8988T (cell line): ENCODE measurements at regions not wholly inside any gene's neighbourhood (a gene's known extent, or its start where the extent isn't known, plus 50 kb on each side); places are given as distances from the start of the nearest gene placed in this dataset.

Experiments
- DNase-seq: peaks from one replicate; pipeline ENCODE4 v3.0.0; 2011

GRCh38 chr2:157160111-157160510 lies 97.4 kb upstream of the GALNT5 start:
- no peak for DNase-seq

GRCh38 chr2:157164370-157164769 lies 93.1 kb upstream of the GALNT5 start:
- DNase-seq, result no peak

GRCh38 chr2:157164891-157165290 lies 92.6 kb upstream of the GALNT5 start:
- DNase-seq, result no peak

GRCh38 chr2:157168501-157168900 lies 89.0 kb upstream of the GALNT5 start:
- no peak for DNase-seq

DNA sequence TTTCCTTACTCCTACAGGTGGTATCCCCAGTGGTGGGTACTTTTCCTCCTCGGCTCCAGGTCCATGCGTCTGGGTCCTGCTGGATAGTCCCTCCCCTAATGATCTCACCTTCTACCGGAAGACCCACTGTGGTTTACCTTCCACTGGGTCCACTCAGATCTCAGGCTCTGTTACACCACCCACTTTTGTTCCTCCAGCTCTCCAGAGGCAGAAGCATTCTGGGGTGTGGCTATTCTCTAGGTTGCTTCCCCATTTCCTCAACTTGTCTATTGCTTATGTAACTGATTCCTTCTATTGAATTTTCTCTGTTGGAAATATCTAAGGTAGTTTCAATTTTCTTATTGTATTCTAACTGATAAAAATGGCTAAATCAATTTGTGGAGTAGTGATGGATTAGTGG lies 87.6 kb upstream of the GALNT5 start:
- no peak for DNase-seq

GRCh38 chr2:157170299-157170698 lies 87.2 kb upstream of the GALNT5 start:
- no peak for DNase-seq

GRCh38 chr2:157172239-157172638 lies 85.3 kb upstream of the GALNT5 start:
- DNase-seq, result no peak

- DNase-seq, result no peak
Measured at GRCh38 chr2:157172866-157173578, 84.5 kb upstream of the GALNT5 start.

DNA sequence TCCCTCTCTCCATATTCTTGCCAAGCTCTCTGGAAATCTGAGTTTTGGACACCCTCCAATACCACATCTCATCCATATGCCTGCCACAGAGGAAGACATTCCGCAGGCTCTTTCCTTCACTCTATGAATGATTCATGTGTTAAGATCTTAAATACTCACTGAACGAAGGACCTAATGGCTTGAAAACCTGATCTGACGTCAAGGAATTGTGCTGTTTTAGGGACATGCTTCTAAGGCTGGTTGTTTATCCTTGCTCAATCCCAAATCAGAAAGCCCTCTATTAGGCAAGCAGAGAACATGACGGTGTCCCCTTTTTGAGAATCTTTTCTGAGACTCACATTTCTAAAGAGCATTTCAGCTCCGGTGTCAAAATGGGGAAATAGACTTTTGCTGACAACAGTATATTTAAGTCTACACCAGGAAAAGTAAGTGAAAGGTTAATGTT lies 83.7 kb upstream of the GALNT5 start:
- DNase-seq, result no peak

- DNase-seq, result no peak
Measured at GRCh38 chr2:157174321-157174720, 83.2 kb upstream of the GALNT5 start.

DNA sequence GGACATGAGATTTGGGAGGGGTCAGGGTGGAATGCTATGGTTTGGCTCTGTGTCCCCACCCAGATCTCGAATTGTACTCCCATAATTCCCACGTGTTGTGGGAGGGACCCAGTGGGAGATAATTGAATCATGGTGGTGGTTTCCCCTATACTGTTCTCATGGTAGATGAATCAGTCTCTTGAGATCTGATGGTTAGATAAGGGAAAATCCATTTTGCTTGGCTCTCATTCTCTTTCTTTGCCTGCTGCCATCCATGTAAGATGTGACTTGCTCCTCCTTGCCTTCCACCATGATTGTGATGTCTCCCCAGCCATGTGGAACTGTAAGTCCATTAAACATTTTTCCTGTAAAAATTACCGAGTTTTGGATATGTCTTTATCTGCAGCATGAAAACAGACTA lies 80.9 kb upstream of the GALNT5 start:
- DNase-seq, result no peak

DNA sequence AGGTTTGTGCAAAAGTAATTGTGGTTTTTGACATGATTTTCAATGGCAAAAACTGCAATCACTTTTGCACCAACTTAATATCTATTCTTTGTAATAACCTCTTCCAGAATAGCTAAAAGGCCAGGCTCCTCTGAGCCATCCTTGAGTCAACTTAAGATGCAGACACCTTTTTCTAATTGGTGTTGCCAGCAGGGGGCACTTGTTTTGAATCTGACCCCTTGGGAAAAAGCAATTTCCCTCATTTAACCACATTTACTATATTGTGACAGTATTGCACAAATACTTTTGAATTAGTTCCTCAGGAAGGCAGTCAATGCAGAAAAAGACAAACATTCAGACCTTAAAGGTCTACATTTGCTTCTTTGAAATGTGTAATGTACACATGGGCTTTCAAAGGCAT lies 78.6 kb upstream of the GALNT5 start:
- DNase-seq, result no peak

GRCh38 chr2:157179324-157180105 lies 78.0 kb upstream of the GALNT5 start:
- DNase-seq, result no peak

DNA sequence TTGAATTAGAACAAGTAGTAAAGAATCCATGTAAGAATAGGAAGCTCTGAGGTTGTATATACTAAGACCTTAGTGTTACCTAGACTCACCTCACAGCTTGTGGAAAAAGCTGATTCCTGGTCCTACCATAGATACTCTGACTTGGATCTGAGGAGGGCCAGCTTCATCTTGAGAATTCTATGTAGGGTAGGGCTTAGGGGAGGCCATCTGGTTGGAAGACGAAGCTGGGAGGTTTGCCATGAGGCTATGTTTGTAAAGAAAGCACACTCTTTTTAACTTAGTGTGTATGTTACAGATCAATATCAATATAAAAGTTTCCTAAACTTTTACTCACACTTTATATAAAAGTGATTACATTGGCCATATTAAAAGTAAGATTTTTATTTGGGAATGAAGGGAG lies 77.1 kb upstream of the GALNT5 start:
- DNase-seq, result no peak

DNA sequence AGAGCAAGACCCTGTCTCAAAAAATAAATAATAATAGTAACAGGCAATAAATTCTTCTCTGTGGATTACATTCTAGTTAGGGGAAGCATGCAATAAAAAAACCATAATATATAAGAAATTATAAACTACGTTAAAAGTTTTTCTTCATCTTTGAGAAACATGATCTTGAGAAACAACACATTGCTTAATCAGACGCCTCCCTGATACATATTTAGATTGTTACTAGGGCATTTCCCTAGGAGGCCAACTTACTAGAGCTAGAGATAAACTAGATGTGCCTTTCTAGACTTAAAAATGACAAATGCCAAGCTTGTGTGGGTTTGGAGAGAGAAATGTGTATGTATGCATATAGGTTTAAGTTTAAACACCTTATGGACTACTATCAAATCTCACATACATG lies 76.3 kb upstream of the GALNT5 start:
- no peak for DNase-seq

GRCh38 chr2:157182204-157182709 lies 75.2 kb upstream of the GALNT5 start:
- DNase-seq, result no peak

GRCh38 chr2:157182834-157183396 lies 74.6 kb upstream of the GALNT5 start:
- DNase-seq, result no peak

- no peak for DNase-seq
Measured at GRCh38 chr2:157184161-157184895, 73.2 kb upstream of the GALNT5 start.

GRCh38 chr2:157185476-157186227 lies 71.9 kb upstream of the GALNT5 start:
- no peak for DNase-seq

DNA sequence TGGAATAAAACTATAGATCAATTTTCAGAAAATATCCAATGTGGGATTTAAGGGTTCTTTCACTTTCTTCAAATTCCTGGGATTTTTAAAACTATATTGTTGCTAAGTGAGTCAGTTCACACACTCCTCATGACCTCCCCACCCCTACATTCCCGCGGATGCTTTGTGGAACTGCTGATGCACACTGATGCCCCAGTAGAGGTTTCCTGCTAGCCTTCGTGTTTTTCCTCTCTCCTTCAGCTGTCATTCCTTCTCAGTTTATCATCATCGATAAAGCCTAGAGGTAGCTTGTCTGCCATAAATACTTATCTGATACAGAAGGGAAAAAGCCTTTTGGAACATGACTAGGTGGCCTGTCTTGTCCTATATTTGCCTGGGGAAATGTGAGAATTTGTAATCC lies 67.4 kb upstream of the GALNT5 start:
- DNase-seq, result no peak

DNA sequence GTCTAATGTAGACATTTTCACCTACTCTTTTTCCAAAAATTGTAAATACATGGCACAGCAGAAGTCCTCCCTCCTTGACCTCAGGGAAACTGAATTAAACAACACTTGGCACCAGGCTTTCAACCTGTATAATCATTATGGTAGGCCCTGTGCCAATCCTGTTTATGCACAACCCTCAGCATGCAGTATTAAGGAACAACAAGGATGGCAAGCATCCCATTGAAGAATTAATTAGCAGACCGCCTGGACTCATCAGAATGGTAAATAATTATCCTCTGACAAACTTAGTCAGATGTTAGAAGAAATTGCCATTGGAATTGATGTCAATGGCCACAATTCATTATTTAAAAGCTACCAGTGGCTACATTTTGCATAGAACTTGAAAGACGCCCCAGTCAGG lies 66.3 kb upstream of the GALNT5 start:
- no peak for DNase-seq
